GM21526 (cell line): ENCODE measurements at regions not wholly inside any gene's neighbourhood (a gene's known extent, or its start where the extent isn't known, plus 50 kb on each side); places are given as distances from the start of the nearest gene placed in this dataset.

Source experiments
- ATAC-seq: cut with Tn5 transposase; IDR thresholded peaks from one replicate; pipeline ENCODE4 v1.9.1; 2021; ENCODE audit warnings: moderate library complexity; ENCODE audit not compliant: unreplicated experiment, low FRiP score

DNA sequence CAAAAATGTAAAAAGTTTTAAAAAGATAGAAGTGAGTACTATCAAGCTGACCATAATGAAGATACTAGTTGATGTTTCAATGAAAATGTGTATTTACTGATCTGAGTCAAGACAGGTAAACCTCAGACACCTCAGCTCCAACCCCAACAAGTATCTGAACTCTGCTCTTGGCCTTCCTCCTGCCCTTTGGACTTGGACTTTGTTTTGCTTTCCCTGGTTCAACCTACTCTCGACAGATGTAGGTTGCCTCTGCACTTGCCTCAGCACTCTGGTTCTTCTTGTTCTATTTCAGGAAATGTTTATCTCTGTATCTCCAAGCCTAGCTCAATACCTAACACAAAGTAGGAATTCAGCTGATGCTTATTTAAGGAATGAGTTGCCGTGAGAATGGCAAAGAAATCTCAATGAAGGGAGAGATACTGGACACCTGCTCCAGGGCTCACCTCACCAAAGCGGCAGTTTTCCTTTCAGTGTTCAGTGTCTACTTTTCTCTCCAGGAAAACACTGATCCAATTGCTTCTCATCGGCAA lies 248.8 kb upstream of the CTAGE1 start:
- no peak for ATAC-seq

DNA sequence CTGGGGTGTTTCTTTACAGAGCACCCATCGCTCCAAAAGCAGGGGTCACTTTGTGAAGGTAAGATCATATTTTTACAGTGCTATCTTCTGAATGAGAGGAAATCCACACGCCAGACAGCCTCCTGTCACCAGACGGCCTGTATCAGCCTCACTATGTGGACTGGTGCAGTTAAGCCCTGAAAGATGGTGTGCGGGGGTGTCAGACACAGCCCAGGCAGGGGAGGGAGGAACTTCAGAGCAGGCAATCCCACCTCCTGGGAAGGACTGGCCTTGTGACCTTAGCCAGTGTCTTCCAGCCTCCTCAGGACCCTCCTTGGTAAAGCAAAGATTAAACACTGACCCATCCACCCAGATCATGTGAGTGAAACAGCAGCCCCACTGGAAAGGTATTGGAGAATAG lies 249.4 kb upstream of the CTAGE1 start:
- ATAC-seq = no peak

DNA sequence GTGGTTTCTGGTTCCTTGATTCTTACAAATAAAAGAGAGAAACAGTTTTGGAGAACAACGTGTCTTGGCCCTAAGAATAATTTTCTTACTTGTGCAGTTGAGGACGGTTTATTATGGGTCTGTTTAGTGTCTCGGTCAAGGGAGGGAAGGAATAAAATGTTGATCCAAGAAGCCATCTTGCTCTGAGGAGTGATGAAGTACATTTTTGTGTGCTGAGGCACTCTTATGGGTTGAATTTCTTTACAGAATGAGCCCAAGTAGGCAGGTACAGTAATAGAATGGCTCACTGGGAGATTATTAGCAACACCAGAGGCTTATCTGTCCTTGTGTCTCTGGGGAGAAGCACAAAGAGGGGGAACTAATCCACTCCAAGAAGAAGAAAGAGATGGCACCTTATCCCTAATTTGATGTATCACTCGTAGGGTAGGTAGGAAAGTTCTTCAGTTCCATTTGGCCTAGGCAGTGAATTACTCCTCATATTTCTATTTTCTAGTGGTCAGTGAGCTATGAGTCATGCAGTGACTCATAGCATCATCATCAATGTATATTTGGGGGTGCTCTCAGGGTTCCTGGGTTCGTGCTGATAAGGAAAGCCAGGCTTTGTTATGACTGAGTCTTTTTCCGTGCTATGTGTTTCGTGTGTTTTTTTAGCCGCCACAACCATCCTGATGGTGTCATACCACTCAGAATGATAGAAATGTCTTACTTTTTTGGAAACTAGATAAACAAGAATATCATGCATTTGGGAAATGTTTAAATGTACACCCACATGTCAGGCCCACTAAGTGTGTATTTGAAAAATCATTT lies 250.1 kb upstream of the CTAGE1 start:
- ATAC-seq = no peak

DNA sequence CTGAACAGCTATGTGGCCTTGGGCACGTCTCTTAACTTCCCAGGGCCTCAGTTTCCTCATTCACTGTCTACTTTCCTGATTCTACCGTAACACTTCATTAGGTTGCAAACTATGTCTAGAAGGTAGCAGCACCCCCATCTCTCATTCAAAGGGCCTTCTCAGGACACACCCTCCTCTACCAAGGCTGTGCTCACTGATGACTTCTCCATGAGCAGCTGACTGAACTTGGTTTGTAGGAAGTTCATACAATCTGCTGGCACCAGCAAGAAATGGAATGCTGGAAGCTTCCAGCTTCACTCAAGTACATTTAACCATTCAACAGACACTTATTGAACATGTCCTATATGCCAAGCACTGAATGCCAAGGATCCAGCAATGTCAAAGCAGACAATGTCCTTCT lies 250.8 kb upstream of the CTAGE1 start:
- ATAC-seq = no peak

DNA sequence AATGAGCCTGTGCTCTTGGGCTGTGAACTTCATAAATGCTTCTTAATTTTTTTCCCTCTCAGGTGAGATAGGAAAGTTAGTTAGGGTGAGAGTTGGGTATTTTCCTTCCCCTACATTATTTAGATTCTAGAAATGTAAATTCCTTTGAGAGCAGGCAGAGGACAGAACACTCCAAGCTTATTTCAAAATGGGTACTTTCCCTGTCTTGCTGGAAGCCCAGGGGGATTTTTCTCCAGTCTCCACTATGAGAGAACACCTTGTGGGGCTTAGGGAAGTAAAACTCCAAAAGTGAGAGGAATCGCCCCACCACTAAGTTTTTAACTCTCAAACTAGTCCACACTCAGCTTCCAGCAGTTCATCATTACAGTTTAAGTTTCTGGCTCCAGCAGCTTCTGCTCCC lies 253.2 kb upstream of the CTAGE1 start:
- no peak for ATAC-seq

DNA sequence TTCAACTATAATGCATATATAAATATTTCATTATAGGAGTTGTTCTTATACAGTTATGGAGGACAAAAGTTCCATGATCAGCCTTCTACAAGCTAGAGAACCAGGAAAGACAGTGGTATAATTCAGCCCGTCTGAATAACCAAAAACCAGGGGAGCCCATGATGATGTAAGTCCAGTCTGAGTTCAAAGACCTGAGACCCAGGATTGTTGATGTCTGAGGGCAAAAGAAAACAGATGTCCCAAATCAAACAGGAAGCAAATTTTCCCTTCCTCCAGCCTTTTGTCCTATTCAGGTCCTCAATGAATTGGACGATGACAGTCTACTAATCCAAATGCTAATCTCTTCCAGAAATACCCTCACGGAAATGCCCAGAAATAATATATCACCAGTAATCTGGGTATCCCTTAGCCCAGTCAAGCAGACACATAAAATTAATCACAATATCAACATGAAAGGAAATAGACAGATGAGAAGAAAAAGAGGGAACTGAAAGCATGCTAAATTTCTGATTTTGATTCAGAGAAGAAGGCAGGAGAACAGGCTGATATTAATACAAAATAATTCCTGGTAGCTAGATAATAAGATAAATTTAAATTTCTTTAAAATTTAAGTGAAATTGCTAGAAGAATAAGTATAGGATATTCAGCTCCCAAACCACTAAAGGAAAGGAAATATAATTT lies 255.6 kb upstream of the CTAGE1 start:
- ATAC-seq = no peak

DNA sequence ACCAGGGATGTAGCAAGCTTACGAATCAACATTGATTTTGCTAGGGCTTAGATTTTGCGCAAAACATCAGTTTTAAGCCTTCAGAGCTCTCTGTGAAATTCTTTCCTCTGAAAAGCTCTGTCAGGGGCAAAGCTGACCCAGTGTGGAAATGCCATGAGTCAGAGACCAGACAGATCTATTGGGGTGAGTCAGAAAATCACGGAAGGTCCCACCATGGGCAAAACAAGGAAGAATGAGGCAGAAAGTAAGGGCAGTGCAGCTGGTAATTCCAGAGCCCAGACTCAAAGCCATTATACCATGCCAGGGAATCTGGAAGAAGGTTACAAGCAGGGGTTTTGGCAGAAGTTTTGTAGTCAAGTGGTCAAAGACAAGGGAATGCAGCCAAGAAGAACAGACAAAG lies 256.6 kb upstream of the CTAGE1 start:
- no peak for ATAC-seq

DNA sequence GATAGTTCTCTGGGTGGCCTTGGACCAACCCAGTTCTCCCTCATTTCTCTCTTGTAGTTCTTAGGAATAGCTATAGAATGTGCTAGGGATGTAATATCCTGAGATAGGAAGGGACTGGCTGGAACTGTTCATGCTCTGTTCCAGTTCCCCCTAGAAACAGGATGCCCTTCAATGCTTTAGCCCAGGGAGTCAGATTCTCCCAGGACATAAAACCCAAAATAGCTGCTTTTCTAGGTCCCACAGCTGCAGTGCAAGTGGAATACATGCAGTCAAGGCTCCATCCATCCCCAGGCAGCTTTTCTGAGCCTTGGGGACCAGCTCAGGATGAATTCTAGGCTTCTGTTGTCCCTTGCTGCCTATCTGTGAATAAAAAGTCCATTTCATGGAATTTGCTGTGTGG lies 257.3 kb upstream of the CTAGE1 start:
- ATAC-seq = no peak

DNA sequence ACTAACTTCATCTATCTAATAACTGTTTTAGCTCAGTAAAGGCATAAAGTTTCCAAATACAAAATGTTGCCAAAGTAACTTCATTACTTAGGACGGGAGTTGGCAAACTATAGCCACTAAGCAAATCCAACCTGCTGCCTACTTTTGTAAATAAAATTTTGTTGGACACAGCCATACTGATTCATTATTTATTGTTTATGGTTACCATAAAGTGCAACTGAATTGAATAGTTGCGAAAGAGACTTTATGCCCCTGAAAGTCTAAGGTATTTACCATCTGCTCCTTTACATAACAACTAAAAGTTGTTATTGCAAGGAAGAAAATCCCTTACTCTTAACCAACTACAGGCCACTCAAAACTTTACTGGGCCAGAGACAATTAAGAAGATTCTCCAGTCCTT lies 256.7 kb upstream of the RBBP8 start:
- no peak for ATAC-seq

DNA sequence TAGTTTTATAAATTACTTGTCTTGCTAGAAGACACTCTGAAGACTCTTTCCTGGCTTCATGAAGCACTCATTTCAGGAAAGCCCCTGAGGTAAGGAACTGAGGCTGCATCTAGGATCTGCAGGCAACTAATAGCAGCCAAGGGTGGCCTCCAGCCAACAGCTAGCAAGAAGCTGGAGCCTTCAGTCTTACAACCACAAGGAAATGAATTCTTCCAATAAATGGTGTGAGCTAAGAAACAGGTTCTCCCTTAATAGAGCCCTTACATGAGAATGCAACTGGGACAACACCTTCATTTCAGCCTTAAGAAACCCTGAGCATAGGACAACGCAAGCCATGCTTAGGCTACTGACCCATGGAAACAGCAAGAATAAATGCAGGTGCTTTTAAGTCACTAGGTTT lies 254.6 kb upstream of the RBBP8 start:
- no peak for ATAC-seq

DNA sequence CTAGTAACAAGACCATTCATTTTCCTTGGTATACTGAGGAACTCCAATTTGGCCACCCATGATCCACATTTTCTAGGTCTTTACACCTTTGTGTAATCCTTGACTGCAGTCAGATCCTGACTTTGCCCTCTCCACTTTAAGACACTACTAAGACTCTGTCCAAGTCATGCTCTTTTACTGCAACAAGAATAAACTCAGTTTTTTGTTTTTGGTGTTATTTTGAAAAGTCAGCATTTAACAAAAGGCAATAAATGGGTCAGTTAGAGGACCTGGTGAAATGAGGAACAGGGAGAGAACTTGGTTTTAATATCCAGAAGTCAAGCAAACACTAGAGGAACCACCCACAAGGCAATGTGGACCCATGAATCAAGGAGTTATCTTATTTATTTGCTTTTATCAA lies 252.2 kb upstream of the RBBP8 start:
- no peak for ATAC-seq

DNA sequence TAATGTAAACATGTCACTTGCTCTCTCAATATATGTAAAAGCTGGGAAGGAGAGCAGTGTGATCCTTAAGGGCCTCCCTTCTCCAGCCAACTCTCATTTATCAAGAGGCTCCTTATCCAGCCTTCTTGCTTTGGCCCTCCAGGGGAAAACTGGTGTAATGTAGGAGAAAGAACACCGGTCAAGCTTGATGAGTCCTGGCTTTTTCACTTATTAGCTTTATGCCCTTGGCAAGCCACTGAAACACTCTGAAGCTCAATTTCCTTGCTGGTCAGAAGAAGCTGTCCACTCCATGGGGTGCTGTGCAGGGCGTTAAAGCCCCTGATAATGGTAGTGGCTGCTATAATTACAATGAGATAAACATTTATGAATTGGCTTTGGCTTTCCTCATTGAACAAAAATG lies 251.2 kb upstream of the RBBP8 start:
- ATAC-seq = no peak

DNA sequence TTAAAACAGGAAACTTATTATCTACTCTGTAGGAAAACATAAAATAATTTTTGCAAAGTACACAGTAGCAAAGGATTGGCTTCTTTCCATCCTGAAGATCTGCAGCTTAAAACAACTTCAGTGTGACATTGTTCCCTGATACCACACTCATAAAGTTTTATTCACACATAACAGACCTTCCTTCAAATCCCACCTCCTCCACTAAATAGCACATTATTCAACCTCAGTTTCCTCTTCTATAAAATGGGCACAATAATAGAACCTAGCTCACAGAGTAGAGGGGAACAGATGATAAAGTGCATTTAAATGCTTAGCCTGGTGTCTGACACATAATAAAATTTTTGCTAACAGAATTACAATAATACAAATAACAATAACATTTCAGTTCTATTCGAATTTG lies 250.4 kb upstream of the RBBP8 start:
- no peak for ATAC-seq

DNA sequence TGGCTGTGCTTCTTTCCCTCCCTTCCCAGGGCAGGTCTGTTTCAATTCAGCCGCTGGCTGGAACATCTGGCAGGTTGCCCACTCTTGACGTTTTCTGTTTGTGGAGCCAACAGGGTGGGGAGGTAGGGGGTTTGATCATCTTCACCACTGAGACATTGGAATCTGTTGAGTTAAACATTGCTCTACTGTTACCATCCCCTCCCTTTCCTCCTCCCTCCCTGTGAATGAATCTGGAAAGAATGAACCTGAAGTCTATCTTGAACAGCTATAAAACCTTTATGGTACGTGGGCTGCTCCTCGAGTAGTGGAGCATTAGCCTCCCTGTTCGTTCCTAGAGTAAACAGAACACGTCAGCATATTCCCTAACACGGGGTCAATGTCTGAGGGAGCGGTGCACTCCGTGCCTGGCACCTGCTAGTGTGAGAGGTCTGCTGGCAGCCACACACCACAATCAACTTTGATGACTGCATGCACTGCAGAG lies 249.9 kb upstream of the RBBP8 start:
- no peak for ATAC-seq

DNA sequence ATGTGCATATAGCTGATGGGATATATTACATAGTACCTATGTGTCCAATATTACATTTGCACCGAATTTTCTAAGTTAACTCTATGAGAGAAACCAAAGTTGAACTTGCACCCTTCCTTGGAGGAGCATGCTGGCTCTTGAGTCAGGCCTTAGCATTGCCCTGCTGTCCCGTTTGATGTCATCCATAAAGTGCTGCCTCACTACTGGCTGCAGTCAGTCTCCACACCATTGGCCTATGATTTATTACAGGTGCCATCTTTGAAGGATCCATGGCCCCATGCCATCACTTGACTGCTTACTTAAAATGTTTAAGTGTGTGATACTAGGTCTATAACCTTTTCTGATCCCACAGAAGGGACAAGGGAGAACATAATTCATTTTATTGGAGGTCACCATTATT lies 249.3 kb upstream of the RBBP8 start:
- no peak for ATAC-seq

DNA sequence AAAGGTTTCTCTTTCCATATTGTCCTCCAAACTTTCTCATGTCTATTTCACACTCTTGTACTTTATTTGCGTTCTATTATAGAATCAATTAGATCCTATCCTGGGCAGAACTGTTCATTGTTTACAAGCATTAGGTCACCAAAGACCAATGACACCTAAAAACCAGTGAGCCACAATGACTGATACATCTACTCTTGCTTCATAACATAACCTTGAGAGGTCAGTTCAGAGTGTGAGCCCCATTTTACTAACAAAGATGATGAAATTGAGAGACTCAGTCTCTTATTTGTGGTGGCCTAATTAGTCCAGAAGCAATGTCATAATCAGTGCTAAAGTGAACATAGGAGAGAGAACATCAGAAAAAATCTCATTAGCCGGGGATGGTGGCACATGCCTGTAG lies 248.9 kb upstream of the RBBP8 start:
- no peak for ATAC-seq

DNA sequence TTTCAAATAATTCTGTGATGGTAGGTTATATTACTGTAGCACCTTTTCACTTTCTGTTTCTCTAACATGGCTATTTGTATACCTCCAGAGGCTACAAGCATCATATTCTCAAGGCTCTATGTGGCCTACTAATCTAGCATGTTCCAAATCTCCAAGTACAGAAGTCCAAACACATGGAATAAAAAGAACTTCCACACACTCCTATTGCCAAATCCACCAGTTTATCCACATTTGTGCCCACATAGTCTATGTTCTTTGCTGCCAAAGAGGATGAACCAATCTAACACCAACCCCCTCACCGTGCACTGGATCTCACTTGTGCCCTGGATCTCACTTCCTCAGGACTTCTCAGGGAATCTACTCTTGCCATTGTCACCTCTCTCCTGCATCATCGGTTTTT lies 247.3 kb upstream of the RBBP8 start:
- no peak for ATAC-seq

DNA sequence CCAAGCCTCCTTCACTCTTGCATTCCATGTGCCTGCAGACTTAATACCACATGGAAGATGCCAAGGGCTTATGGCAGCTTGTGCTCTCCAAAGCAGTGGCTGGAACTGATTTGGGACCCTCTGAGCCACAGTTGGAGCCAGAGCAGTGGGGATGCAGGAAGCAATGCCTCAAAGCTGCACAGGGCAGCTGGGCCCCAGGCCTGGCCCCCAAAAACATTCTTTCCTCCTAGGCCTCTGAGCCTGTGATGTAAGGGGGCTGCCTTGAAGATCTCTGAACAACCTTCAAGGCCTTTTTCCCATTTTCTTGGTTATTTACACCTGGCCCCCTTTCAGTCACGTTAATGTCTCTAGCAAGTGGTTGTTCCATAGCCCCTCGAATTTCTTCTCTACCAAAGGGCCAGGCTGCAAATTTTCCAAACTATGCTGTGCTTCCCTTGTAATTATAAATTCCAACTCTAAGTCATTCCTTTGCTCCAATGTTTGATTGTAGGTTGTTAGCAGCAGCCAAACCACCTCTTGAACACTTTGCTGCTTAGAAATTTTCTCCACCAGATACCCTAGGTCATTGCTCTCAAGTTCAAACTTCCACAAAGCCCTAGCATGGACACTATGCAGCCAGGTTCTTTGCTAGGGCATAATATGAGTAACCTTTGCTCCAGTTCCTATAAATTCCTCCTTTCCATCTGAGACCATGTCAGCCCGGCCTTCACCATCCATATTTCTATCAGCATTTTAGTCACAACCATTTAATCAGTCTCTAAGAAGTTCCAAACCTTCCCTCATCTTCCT lies 245.0 kb upstream of the RBBP8 start:
- ATAC-seq = no peak

DNA sequence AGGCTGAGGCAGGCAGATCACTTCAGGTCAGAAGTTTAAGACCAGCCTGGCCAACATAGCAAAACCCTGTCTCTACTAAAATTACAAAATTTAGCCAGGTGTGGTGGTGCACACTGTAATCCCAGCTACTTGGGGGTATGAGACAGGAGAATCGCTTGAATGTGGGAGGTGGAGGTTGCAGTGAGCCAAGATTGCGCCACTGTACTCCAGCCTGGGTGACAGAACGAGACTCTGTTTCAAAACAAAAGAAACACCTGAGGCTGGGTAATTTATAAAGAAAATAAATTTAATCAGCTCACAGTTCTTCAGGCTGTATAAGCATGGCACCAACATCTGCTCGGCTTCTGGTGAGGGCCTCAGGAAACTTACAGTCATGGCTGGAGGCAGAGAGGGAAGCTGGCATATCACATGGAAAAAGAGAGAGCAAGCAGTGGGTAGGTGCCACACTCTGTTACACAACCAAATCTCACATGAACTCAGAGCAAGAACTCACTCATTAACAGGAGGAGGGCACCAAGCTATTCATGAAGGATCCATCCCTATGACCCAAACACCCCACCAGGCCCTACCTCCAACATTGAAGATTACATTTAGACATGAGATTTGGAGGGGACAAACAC lies 244.1 kb upstream of the RBBP8 start:
- no peak for ATAC-seq

DNA sequence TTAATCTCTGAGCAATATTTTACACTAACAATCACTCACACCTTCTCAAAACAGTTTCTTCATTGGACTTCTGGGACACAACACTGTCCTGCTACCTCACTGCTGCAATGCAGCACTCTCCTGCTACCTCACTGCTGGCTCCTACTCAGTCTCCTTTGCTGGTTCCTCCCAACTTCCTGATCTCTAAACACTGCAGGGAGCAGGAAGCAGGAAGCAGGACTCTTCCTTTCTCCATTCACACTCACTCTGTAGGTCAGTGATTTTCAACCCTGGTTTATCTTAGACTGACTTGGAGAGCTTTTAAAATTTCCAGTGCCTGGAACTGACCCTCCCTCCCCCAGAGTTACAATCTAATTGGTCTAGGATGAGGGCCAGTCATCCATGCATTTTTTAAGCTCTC lies 243.4 kb upstream of the RBBP8 start:
- no peak for ATAC-seq

DNA sequence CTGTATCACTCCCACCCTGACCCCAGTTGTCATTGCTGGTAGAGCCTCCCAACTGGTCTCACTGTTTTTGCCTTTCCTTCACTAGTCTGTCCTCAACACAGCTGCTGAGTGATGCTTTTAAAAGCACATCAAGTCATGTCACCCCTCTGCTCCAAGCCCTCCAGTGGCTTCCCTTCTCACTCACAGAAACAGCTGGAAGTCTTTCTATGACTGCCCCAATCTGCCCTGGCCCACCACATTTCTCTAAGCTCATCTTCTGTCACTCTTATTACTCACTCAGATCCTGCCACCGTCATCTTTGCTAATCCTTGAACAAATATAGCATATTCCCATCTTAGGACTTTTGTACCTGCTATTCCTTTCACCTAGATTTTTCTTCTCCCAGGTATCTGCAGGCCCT lies 242.6 kb upstream of the RBBP8 start:
- no peak for ATAC-seq
